Progenitor cell of endocrine pancreas (in vitro differentiated cells): ENCODE measurements at regions not wholly inside any gene's neighbourhood (a gene's known extent, or its start where the extent isn't known, plus 50 kb on each side); places are given as distances from the start of the nearest gene placed in this dataset.
"Not testable (repeated sequence)": the region's sequence is repeated elsewhere in the genome, so short reads cannot be mapped to it uniquely, and the experiment has no call there.

Source experiments
- DNase-seq: peaks from one replicate; pipeline ENCODE4 v3.0.0; 2021; ENCODE audit warnings: low spot score; ENCODE audit not compliant: unreplicated experiment
- H3K27ac Mint-ChIP-seq: 2 replicates; pipeline ENCODE4 v1.8.0; 2021; ENCODE audit warnings: mild to moderate bottlenecking, moderate library complexity, mixed read lengths
- H3K27me3 Mint-ChIP-seq: 2 replicates; pipeline ENCODE4 v1.8.0; 2021; ENCODE audit warnings: mixed read lengths
- H3K36me3 Mint-ChIP-seq: 2 replicates; pipeline ENCODE4 v1.8.0; 2022; ENCODE audit warnings: mixed read lengths; ENCODE audit not compliant: insufficient read depth
- H3K4me1 Mint-ChIP-seq: 2 replicates; pipeline ENCODE4 v1.8.0; 2021; ENCODE audit warnings: low read depth, mixed read lengths
- H3K4me3 Mint-ChIP-seq: 2 replicates; pipeline ENCODE4 v1.8.0; 2021; ENCODE audit warnings: low read depth, mild to moderate bottlenecking, moderate library complexity, mixed read lengths
- H3K9me3 Mint-ChIP-seq: 2 replicates; pipeline ENCODE4 v1.8.0; 2021; ENCODE audit warnings: low read depth, mixed read lengths
- TF ChIP-seq, protein P1 (sequence below): fragments of 200-600 bp; sonication (generic); IDR thresholded peaks from one replicate; pipeline ENCODE4 v1.5.0; 2021; ENCODE audit warnings: antibody characterized with exemption, mild to moderate bottlenecking; ENCODE audit not compliant: unreplicated experiment

- Mint-ChIP-seq H3K9me3 (no peaks in the 10 kb centered on the region), H3K27ac (no peak overlapping the region), H3K4me3 (no peak overlapping the region), H3K27me3 (no peaks in the 10 kb centered on the region), H3K4me1 (peaks cover 2% of the 10 kb centered on the region), H3K36me3 (no peaks in the 10 kb centered on the region)
- TF ChIP-seq, protein P1, sequence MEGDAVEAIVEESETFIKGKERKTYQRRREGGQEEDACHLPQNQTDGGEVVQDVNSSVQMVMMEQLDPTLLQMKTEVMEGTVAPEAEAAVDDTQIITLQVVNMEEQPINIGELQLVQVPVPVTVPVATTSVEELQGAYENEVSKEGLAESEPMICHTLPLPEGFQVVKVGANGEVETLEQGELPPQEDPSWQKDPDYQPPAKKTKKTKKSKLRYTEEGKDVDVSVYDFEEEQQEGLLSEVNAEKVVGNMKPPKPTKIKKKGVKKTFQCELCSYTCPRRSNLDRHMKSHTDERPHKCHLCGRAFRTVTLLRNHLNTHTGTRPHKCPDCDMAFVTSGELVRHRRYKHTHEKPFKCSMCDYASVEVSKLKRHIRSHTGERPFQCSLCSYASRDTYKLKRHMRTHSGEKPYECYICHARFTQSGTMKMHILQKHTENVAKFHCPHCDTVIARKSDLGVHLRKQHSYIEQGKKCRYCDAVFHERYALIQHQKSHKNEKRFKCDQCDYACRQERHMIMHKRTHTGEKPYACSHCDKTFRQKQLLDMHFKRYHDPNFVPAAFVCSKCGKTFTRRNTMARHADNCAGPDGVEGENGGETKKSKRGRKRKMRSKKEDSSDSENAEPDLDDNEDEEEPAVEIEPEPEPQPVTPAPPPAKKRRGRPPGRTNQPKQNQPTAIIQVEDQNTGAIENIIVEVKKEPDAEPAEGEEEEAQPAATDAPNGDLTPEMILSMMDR: no peak
- no peak for DNase-seq
Observed at GRCh38 chr1:82065916-82066315, 265.2 kb downstream of the ADGRL2 start.

GRCh38 chr1:82064691-82065090 lies 264.0 kb downstream of the ADGRL2 start:
- H3K4me1 Mint-ChIP-seq: peaks cover 14% of the 10 kb centered on the region
- DNase-seq: no peak
- H3K36me3 Mint-ChIP-seq: no peaks in the 10 kb centered on the region
- H3K27me3 Mint-ChIP-seq: no peaks in the 10 kb centered on the region
- H3K27ac Mint-ChIP-seq: no peak overlapping the region
- no peaks in the 10 kb centered on the region for H3K9me3 Mint-ChIP-seq
- H3K4me3 Mint-ChIP-seq: no peak overlapping the region
- TF ChIP-seq, protein P1: no peak

DNA sequence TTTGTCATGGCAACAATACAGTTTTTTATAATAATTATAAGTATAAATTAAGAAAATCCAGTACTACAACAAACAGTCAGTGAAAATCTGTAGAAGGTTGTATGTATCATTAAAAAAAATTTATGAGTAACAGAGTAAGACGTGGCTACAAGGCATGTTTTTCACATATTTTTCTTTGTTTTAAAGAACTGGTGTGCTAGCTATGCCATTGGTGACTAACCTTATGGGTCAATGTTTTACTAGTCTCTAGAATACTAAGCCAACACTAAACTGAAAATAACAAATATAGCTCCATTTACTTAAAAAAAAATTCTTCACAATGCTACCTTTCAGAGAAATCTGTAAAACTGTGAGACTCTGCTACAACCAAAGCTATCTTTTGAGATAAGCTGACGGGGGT lies 261.5 kb downstream of the ADGRL2 start:
- DNase-seq: no peak
- no peak overlapping the region for H3K4me3 Mint-ChIP-seq
- H3K36me3 Mint-ChIP-seq: no peaks in the 10 kb centered on the region
- H3K4me1 Mint-ChIP-seq: peaks cover 18% of the 10 kb centered on the region
- no peaks in the 10 kb centered on the region for H3K27me3 Mint-ChIP-seq
- TF ChIP-seq, protein P1: no peak
- no peaks in the 10 kb centered on the region for H3K9me3 Mint-ChIP-seq
- H3K27ac Mint-ChIP-seq: no peak overlapping the region

- Mint-ChIP-seq H3K4me3 (no peak overlapping the region), H3K9me3 (peaks cover 11% of the 10 kb centered on the region), H3K4me1 (peaks cover 18% of the 10 kb centered on the region), H3K27me3 (no peaks in the 10 kb centered on the region), H3K27ac (no peak overlapping the region), H3K36me3 (no peaks in the 10 kb centered on the region)
- no peak for DNase-seq
- TF ChIP-seq, protein P1: no peak
Observed at GRCh38 chr1:82059959-82060358, 259.2 kb downstream of the ADGRL2 start.

- no peaks in the 10 kb centered on the region for H3K27me3 Mint-ChIP-seq
- H3K4me3 Mint-ChIP-seq: no peak overlapping the region
- H3K4me1 Mint-ChIP-seq: peaks cover 18% of the 10 kb centered on the region
- H3K27ac Mint-ChIP-seq: no peak overlapping the region
- TF ChIP-seq, protein P1: no peak
- no peaks in the 10 kb centered on the region for H3K36me3 Mint-ChIP-seq
- peaks cover 21% of the 10 kb centered on the region for H3K9me3 Mint-ChIP-seq
- DNase-seq: no peak
Observed at GRCh38 chr1:82057011-82057410, 256.3 kb downstream of the ADGRL2 start.

- not testable (repeated sequence) for H3K27me3 Mint-ChIP-seq, H3K36me3 Mint-ChIP-seq, DNase-seq, H3K27ac Mint-ChIP-seq, H3K4me3 Mint-ChIP-seq
- Mint-ChIP-seq H3K9me3 (peaks cover 21% of the 10 kb centered on the region), H3K4me1 (peaks cover 11% of the 10 kb centered on the region)
Observed at GRCh38 chr1:82055375-82055774, 254.6 kb downstream of the ADGRL2 start.
